ENCODE measurements at regions not wholly inside any gene's neighbourhood (a gene's known extent, or its start where the extent isn't known, plus 50 kb on each side); places are given as distances from the start of the nearest gene placed in this dataset.

DNA sequence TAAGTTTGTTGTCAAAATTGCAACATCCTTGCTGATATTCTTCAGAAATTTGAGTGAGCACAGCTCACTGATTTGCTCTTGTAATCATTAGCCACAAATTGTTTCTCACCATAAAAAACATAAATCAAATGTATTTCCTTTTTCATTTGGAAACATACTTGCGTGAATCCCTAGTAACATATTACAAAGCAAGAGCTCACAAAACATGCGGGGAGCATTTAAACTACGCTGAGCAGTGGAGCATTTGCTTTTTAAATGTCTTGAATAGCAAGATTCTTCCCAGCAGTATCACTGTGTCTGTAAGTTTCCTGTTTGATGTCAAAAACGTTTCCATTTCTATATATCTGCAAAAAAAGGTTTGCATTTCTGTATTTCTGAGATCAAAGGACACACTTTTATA lies 788.3 kb upstream of the SALL3 start:
- intact Hi-C loops (cut with DNase I; ENCODE audit: low total_unique reads): no loop called here
- 45 to 47% methylated on average over 4 of the region's 4 CpGs for WGBS, 2 donors
- H3K4me3 ChIP-seq (ENCODE audit: low read depth, poor library complexity, severe bottlenecking): no peak overlapping the region
- TF ChIP-seq POLR2A (IDR thresholded peaks at IDR 0.05): no peak
- DNase-seq (ENCODE audit: low spot score in 2 of 2): no peak

DNA sequence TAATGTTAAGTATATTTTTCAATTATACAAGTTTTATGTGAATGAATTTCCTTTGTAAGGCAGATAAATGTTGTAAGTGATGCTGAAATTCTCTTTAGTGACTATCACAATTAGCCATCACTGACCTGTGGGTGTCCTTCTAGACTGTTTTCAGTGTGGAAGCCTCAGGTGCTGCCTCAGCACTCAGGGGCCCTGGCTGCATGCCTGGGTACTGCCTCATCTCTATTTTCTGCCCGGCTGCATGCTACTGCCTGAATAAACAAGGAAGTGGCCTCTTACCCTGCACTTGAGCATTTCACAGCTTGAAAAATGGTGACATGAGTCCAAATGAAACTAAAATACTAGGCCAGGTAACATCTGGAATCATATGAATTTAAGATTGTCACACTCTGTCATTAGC lies 787.6 kb upstream of the SALL3 start:
- intact Hi-C loops (cut with DNase I; ENCODE audit: low total_unique reads): no loop called here
- DNase-seq (ENCODE audit: low spot score in 2 of 2): no peak
- whole genome bisulfite sequencing, 2 donors: 7 to 14% methylated on average over 1 of the region's 1 CpG
- H3K4me3 ChIP-seq (ENCODE audit: low read depth, poor library complexity, severe bottlenecking): no peak overlapping the region
- TF ChIP-seq, protein P1, sequence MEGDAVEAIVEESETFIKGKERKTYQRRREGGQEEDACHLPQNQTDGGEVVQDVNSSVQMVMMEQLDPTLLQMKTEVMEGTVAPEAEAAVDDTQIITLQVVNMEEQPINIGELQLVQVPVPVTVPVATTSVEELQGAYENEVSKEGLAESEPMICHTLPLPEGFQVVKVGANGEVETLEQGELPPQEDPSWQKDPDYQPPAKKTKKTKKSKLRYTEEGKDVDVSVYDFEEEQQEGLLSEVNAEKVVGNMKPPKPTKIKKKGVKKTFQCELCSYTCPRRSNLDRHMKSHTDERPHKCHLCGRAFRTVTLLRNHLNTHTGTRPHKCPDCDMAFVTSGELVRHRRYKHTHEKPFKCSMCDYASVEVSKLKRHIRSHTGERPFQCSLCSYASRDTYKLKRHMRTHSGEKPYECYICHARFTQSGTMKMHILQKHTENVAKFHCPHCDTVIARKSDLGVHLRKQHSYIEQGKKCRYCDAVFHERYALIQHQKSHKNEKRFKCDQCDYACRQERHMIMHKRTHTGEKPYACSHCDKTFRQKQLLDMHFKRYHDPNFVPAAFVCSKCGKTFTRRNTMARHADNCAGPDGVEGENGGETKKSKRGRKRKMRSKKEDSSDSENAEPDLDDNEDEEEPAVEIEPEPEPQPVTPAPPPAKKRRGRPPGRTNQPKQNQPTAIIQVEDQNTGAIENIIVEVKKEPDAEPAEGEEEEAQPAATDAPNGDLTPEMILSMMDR (IDR thresholded peaks at IDR 0.05): no peak
- no peak for TF ChIP-seq POLR2A (IDR thresholded peaks at IDR 0.05)

- intact Hi-C loops (cut with DNase I; ENCODE audit: low total_unique reads): no loop called here
- no peak for DNase-seq (ENCODE audit: low spot score in 2 of 2)
- TF ChIP-seq, protein P1 (IDR thresholded peaks at IDR 0.05): no peak
- no peak for TF ChIP-seq POLR2A (IDR thresholded peaks at IDR 0.05)
- no peak overlapping the region for H3K4me3 ChIP-seq (ENCODE audit: low read depth, poor library complexity, severe bottlenecking)
- WGBS, 2 donors: 78 to 85% methylated on average over 2 of the region's 2 CpGs
Observed at GRCh38 chr18:78196280-78196679, 783.3 kb upstream of the SALL3 start.

DNA sequence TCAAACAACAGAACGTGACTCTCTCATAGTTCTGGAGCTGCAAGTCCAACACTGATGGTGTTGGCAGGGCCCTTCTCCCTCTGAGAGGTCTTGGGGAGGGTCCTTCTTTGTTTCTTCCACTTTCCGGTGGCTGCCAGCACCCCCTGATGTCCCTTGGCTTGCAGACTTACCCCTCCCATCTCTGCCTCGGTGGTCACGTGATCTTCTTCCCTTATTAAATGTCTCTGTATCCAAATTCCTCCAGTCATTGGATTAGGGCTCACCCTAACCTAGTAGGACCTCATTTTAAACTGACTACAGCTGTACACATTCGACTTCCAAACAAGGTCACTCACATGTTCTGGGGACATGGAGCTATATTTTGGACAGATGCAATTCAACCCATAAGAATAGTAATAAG lies 780.6 kb upstream of the SALL3 start:
- H3K4me3 ChIP-seq (ENCODE audit: low read depth, poor library complexity, severe bottlenecking): no peak overlapping the region
- DNase-seq (ENCODE audit: low spot score in 2 of 2): no peak
- WGBS, 2 donors: 63 to 67% methylated on average over 5 of the region's 5 CpGs
- TF ChIP-seq POLR2A (IDR thresholded peaks at IDR 0.05): no peak
- TF ChIP-seq, protein P1 (IDR thresholded peaks at IDR 0.05): no peak
- intact Hi-C loops (cut with DNase I; ENCODE audit: low total_unique reads): no loop called here

GRCh38 chr18:78199611-78200010 lies 780.0 kb upstream of the SALL3 start:
- intact Hi-C loops (cut with DNase I; ENCODE audit: low total_unique reads): no loop called here
- WGBS, 2 donors: 73 to 80% methylated on average over 4 of the region's 4 CpGs
- TF ChIP-seq POLR2A (IDR thresholded peaks at IDR 0.05): no peak
- H3K4me3 ChIP-seq (ENCODE audit: low read depth, poor library complexity, severe bottlenecking): no peak overlapping the region
- no peak for DNase-seq (ENCODE audit: low spot score in 2 of 2)

GRCh38 chr18:78207942-78208341 lies 771.7 kb upstream of the SALL3 start:
- no peak for TF ChIP-seq POLR2A (IDR thresholded peaks at IDR 0.05)
- TF ChIP-seq, protein P1 (IDR thresholded peaks at IDR 0.05): no peak
- WGBS, 2 donors: 55 to 64% methylated on average over 10 of the region's 10 CpGs
- no peak for DNase-seq (ENCODE audit: low spot score in 2 of 2)
- H3K4me3 ChIP-seq (ENCODE audit: low read depth, poor library complexity, severe bottlenecking): no peak overlapping the region
- intact Hi-C loops (cut with DNase I; ENCODE audit: low total_unique reads): no loop called here

GRCh38 chr18:78208461-78208860 lies 771.2 kb upstream of the SALL3 start:
- DNase-seq (ENCODE audit: low spot score in 2 of 2): no peak
- intact Hi-C loops (cut with DNase I; ENCODE audit: low total_unique reads): no loop called here
- 48 to 63% methylated on average over 2 of the region's 2 CpGs for WGBS, 2 donors
- TF ChIP-seq, protein P1 (IDR thresholded peaks at IDR 0.05): no peak
- no peak for TF ChIP-seq POLR2A (IDR thresholded peaks at IDR 0.05)
- no peak overlapping the region for H3K4me3 ChIP-seq (ENCODE audit: low read depth, poor library complexity, severe bottlenecking)
